ENCODE measurements at regions not wholly inside any gene's neighbourhood (a gene's known extent, or its start where the extent isn't known, plus 50 kb on each side); places are given as distances from the start of the nearest gene placed in this dataset.

DNA sequence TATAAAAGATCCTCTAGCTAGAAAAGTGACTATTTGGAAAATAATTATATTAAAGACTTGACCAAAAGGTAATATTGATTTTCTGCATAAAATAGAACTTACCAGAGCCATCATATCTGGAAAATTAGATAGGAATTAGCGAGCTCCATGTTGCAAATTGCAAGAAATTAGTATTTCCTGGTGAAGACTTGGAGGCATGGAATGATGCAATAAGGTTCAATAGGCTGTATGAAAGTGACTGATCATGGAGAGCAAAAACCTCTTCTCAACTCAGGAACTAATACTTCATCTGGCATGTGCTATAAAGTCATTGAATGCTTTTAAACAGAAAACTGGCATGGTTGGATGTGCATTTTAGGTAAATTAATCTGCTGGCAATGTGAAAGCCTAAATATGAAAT lies 66.3 kb upstream of the UFM1 start:
- TF ChIP-seq, protein P1, sequence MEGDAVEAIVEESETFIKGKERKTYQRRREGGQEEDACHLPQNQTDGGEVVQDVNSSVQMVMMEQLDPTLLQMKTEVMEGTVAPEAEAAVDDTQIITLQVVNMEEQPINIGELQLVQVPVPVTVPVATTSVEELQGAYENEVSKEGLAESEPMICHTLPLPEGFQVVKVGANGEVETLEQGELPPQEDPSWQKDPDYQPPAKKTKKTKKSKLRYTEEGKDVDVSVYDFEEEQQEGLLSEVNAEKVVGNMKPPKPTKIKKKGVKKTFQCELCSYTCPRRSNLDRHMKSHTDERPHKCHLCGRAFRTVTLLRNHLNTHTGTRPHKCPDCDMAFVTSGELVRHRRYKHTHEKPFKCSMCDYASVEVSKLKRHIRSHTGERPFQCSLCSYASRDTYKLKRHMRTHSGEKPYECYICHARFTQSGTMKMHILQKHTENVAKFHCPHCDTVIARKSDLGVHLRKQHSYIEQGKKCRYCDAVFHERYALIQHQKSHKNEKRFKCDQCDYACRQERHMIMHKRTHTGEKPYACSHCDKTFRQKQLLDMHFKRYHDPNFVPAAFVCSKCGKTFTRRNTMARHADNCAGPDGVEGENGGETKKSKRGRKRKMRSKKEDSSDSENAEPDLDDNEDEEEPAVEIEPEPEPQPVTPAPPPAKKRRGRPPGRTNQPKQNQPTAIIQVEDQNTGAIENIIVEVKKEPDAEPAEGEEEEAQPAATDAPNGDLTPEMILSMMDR (conservative IDR thresholded peaks at IDR 0.05): no peak
- H3K27ac ChIP-seq: no peak overlapping the region

DNA sequence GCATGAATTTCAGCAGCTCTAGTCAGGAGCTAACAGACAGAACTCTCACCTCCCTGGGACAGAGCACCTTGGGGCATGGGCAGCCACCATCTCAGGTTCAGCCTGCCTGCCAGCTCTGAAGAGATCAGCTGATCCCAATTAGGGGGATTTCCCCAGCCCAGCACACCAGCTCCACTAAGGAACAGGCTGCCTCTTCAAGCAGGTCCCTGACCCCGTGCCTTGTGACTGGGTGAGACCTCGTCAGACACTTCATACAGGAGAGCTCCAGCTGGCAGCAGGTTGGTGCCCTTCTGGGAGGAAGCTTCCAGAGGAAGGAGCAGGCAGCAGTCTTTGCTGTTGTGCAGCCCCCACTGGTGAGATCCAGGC lies 84.5 kb upstream of the UFM1 start:
- TF ChIP-seq, protein P1 (conservative IDR thresholded peaks at IDR 0.05): no peak
- H3K27ac ChIP-seq: no peak overlapping the region

DNA sequence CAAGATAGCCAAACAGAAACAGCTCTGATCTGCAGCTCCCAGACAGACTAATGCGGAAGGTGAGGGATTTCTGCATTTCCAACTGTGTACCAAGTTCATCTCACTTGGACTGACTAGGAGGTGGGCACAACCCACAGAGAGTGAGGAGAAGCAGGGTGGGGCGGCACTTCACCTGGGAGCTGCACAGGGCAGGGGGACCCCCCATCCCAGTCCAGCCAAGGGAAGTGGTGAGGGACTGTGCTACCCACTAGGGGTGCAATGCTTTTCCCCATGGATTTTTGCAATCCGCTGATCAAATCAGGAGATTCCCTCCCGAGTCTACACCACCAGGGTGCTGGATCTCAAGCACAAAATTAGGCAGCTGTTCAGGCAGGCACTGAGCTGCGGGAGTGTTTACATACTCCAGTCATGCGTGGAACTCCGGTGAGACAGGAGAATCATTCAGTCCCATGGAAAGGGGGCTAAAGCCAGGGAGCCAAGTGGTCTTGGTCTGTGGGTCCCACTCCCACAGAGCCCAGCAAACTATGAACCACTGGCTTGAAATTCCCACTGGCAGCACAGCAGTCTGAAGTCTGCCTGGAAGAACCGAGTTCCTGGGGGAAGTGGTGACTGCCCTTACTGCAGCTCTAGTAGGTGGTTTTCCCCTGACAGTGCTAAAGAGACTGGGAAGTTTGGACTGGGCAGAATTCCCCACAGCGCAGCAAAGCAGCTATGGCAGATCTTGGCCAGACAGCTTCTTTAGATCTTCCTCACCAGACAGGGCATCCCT lies 85.1 kb upstream of the UFM1 start:
- H3K27ac ChIP-seq: no peak overlapping the region
- TF ChIP-seq, protein P1 (conservative IDR thresholded peaks at IDR 0.05): no peak

DNA sequence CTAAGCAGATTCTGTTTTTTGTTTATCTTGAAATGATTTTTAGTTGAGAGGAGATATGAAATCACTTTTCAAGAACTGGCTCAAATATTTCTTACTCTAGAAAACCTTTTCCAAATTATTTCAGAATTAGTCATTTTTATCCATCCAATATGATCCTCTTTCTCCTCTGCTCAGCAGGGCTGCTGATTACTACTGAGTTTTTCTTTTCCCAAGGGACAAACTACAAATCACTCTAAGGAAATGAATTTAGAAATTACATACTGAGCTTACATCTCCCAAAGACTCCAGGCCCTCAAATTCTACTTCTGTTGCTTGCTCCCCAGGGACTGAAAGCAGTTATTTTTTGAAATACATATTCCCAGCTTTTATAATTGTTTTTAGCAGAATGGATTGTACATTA lies 87.4 kb upstream of the UFM1 start:
- TF ChIP-seq, protein P1 (conservative IDR thresholded peaks at IDR 0.05): no peak
- H3K27ac ChIP-seq: no peak overlapping the region

DNA sequence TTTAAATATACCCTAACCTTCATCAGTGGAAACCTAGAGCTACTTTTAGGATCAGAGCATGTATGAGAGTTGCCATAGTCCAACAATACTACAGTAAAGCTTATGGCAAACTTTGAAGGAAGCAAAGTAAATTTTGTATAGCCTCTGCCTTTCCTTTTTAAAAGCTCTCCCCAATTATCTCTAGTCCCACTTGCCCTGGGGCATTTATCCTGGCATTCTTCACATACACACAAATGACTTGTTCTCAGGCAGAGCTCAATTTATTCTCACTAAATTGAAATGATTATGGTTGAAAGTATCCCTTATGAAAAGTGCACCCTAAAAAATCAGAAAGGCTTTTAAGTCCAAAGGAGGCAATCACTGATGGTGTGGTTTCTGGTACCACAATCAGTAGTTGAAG lies 94.1 kb upstream of the UFM1 start:
- TF ChIP-seq, protein P1 (conservative IDR thresholded peaks at IDR 0.05): no peak
- no peak overlapping the region for H3K27ac ChIP-seq

DNA sequence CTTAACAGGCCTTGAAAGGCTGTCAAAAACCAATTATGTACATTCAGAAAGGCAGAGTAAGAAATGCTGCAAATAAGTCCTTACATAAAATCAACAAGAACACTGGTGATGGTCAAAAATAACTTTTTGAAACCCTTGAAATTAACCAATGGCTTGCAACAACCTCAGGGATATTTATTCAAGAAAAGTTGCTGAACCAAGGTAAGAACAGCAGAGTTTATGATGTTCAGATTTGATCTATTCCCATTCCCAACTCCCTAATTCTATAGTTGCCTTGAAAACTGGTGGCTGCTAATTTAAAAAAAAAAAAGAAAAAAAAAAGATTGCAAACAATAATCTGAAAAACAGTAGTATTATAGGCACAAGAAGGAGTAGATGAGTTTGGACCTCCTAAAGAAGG lies 109.8 kb upstream of the UFM1 start:
- H3K27ac ChIP-seq: no peak overlapping the region
- TF ChIP-seq, protein P1 (conservative IDR thresholded peaks at IDR 0.05): no peak

DNA sequence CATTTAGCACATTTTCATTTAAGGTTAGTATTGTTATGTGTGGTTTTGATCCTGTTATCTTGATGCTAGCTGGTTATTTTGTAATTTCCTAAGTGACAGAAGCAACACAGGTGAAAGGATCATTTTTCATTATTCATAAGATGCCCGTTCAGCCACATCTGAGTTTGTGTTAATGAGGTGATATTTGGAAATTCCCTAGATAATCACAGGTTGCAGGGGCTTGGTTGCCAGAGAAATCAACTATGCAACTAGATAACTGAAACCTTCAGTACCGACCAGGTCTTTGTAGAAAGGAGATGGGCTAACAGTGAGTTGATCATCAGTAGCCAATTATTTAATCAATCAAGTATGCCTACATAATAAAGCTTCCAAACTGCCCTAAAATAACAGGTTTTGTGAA lies 121.3 kb upstream of the UFM1 start:
- no peak overlapping the region for H3K27ac ChIP-seq
- TF ChIP-seq, protein P1 (conservative IDR thresholded peaks at IDR 0.05): no peak
